Neural progenitor cell (in vitro differentiated cells): ENCODE measurements at regions not wholly inside any gene's neighbourhood (a gene's known extent, or its start where the extent isn't known, plus 50 kb on each side); places are given as distances from the start of the nearest gene placed in this dataset.
"Not testable (repeated sequence)": the region's sequence is repeated elsewhere in the genome, so short reads cannot be mapped to it uniquely, and the experiment has no call there.

Experiments used
- DNase-seq: peaks from one replicate; pipeline ENCODE4 v3.0.0-alpha.2; 2016; ENCODE audit warnings: low spot score
- H2AFZ ChIP-seq: fragments of 200-600 bp; sonication (generic); replicated peaks from 2 replicates; pipeline ENCODE4 v1.6.1; 2016; ENCODE audit warnings: antibody characterized with exemption
- H3F3A ChIP-seq: fragments of 200-600 bp; sonication (generic); 2 replicates; pipeline ENCODE4 v1.6.1; 2016; ENCODE audit warnings: antibody characterized with exemption, low read depth
- H3K27ac ChIP-seq: fragments of 200-600 bp; sonication (generic); 2 replicates; pipeline ENCODE4 v1.5.1; 2016; ENCODE audit warnings: mild to moderate bottlenecking
- H3K27me3 ChIP-seq: fragments of 200-600 bp; sonication (generic); 2 replicates; pipeline ENCODE4 v1.6.1; 2016; ENCODE audit warnings: mild to moderate bottlenecking, moderate library complexity
- H3K36me3 ChIP-seq: fragments of 200-600 bp; sonication (generic); 2 replicates; pipeline ENCODE4 v1.5.1; 2016
- H3K4me1 ChIP-seq: fragments of 200-600 bp; sonication (generic); 2 replicates; pipeline ENCODE4 v1.6.1; 2016; ENCODE audit warnings: mixed run types
- H3K4me2 ChIP-seq: fragments of 200-600 bp; sonication (generic); 2 replicates; pipeline ENCODE4 v1.6.1; 2016
- H3K4me3 ChIP-seq: fragments of 200-600 bp; sonication (generic); 2 replicates; pipeline ENCODE4 v1.5.1; 2016
- H3K79me2 ChIP-seq: fragments of 200-600 bp; sonication (generic); 2 replicates; pipeline ENCODE4 v1.6.1; 2016; ENCODE audit warnings: low read depth
- H3K9ac ChIP-seq: fragments of 200-600 bp; sonication (generic); 2 replicates; pipeline ENCODE4 v1.6.1; 2016
- H3K9me3 ChIP-seq: fragments of 200-600 bp; sonication (generic); 2 replicates; pipeline ENCODE4 v1.5.1; 2016; ENCODE audit warnings: low read depth
- H4K20me1 ChIP-seq: fragments of 200-600 bp; sonication (generic); 2 replicates; pipeline ENCODE4 v1.6.1; 2016; ENCODE audit warnings: low read depth
- H3K27ac Mint-ChIP-seq: 3 replicates; pipeline ENCODE4 v1.8.0; 2021; ENCODE audit warnings: mixed read lengths
- H3K27me3 Mint-ChIP-seq: 2 replicates; pipeline ENCODE4 v1.8.0; 2022; ENCODE audit warnings: low read depth, mild to moderate bottlenecking, inconsistent platforms, moderate library complexity, mixed read lengths; ENCODE audit not compliant: insufficient read depth
- H3K36me3 Mint-ChIP-seq: 3 replicates; pipeline ENCODE4 v1.8.0; 2021; ENCODE audit warnings: mixed read lengths
- H3K4me1 Mint-ChIP-seq: 3 replicates; pipeline ENCODE4 v1.8.0; 2021; ENCODE audit warnings: mixed read lengths
- H3K4me3 Mint-ChIP-seq: 3 replicates; pipeline ENCODE4 v1.8.0; 2021; ENCODE audit warnings: mild to moderate bottlenecking, moderate library complexity, mixed read lengths
- H3K9me3 Mint-ChIP-seq: 3 replicates; pipeline ENCODE4 v1.8.0; 2020; ENCODE audit warnings: mixed read lengths
- CTCF ChIP-seq: fragments of 200-600 bp; sonication (generic); IDR thresholded peaks from 2 replicates; pipeline ENCODE4 v1.5.1; 2017; ENCODE audit warnings: antibody characterized with exemption, mild to moderate bottlenecking
- EZH2 ChIP-seq: fragments of 200-600 bp; sonication (generic); IDR thresholded peaks from 2 replicates; pipeline ENCODE4 v1.6.1; 2017; ENCODE audit warnings: antibody characterized with exemption, mild to moderate bottlenecking, moderate library complexity
- EZH2phosphoT487 ChIP-seq: fragments of 200-600 bp; sonication (generic); IDR thresholded peaks from 2 replicates; pipeline ENCODE4 v1.6.1; 2017; ENCODE audit warnings: antibody characterized with exemption

DNA sequence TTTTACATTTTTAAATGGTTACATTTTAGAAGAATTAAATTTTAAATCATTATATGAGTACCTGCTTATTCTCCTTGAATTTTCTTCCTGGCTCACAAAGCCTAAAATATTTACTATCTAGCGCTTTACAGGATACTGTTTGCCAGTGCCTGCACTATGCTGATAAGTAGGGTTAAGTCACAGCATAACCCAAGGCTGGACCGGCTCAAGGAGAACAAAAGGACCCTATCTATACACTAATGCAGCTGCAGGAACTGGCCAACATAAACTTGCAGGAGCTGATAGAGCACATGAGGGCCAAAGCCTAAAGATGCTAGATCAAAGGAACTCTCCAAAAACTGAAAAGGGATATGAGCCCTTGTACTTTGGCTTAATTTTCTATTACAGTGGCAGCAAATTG is 1086.9 kb upstream of the TMPRSS15 start:
- H3K79me2 ChIP-seq, result no peaks in the 10 kb centered on the region
- H2AFZ ChIP-seq, result no peak overlapping the region
- H3F3A ChIP-seq, result no peaks in the 10 kb centered on the region
- Mint-ChIP-seq H3K4me3 (no peak overlapping the region), H3K4me1 (peaks cover 12% of the 10 kb centered on the region), H3K36me3 (no peaks in the 10 kb centered on the region), H3K27ac (no peak overlapping the region), H3K27me3 (peaks cover 3% of the 10 kb centered on the region), H3K9me3 (peaks cover 3% of the 10 kb centered on the region)
- no peaks in the 10 kb centered on the region for H3K4me1 ChIP-seq
- no peaks in the 10 kb centered on the region for H3K9me3 ChIP-seq
- no peak overlapping the region for H3K4me2 ChIP-seq
- H3K9ac ChIP-seq, result no peak overlapping the region
- H3K36me3 ChIP-seq, result no peaks in the 10 kb centered on the region
- no peak overlapping the region for H3K27ac ChIP-seq
- TF ChIP-seq EZH2 (no peak), EZH2phosphoT487 (no peak), CTCF (no peak)
- DNase-seq, result no peak
- no peak overlapping the region for H3K4me3 ChIP-seq
- H3K27me3 ChIP-seq, result no peaks in the 10 kb centered on the region
- no peaks in the 10 kb centered on the region for H4K20me1 ChIP-seq

GRCh38 chr21:19493437-19494241 is 1090.1 kb upstream of the TMPRSS15 start:
- not testable (repeated sequence) for H3K4me1 ChIP-seq, H3K36me3 ChIP-seq, H3K4me1 Mint-ChIP-seq, H3K9me3 Mint-ChIP-seq, H3K4me2 ChIP-seq, H2AFZ ChIP-seq, H3K4me3 ChIP-seq, H3F3A ChIP-seq, H3K79me2 ChIP-seq, H3K9ac ChIP-seq, H3K27me3 Mint-ChIP-seq, H3K27me3 ChIP-seq, H4K20me1 ChIP-seq, H3K36me3 Mint-ChIP-seq, H3K27ac ChIP-seq, DNase-seq, H3K27ac Mint-ChIP-seq, H3K9me3 ChIP-seq, H3K4me3 Mint-ChIP-seq

GRCh38 chr21:19501115-19501514 is 1097.5 kb upstream of the TMPRSS15 start:
- Mint-ChIP-seq H3K4me3 (no peak overlapping the region), H3K27me3 (peaks cover 2% of the 10 kb centered on the region), H3K9me3 (peaks cover 8% of the 10 kb centered on the region), H3K27ac (no peak overlapping the region), H3K36me3 (no peaks in the 10 kb centered on the region), H3K4me1 (no peaks in the 10 kb centered on the region)
- H4K20me1 ChIP-seq, result no peaks in the 10 kb centered on the region
- no peaks in the 10 kb centered on the region for H3K27me3 ChIP-seq
- no peak overlapping the region for H3K4me2 ChIP-seq
- no peak for TF ChIP-seq EZH2phosphoT487
- no peak for TF ChIP-seq CTCF
- TF ChIP-seq EZH2, result no peak
- H3K9ac ChIP-seq, result no peak overlapping the region
- no peak overlapping the region for H2AFZ ChIP-seq
- no peaks in the 10 kb centered on the region for H3K36me3 ChIP-seq
- H3K9me3 ChIP-seq, result no peaks in the 10 kb centered on the region
- H3K4me3 ChIP-seq, result no peak overlapping the region
- no peaks in the 10 kb centered on the region for H3F3A ChIP-seq
- no peak overlapping the region for H3K27ac ChIP-seq
- H3K79me2 ChIP-seq, result no peaks in the 10 kb centered on the region
- H3K4me1 ChIP-seq, result no peaks in the 10 kb centered on the region
- DNase-seq, result no peak

DNA sequence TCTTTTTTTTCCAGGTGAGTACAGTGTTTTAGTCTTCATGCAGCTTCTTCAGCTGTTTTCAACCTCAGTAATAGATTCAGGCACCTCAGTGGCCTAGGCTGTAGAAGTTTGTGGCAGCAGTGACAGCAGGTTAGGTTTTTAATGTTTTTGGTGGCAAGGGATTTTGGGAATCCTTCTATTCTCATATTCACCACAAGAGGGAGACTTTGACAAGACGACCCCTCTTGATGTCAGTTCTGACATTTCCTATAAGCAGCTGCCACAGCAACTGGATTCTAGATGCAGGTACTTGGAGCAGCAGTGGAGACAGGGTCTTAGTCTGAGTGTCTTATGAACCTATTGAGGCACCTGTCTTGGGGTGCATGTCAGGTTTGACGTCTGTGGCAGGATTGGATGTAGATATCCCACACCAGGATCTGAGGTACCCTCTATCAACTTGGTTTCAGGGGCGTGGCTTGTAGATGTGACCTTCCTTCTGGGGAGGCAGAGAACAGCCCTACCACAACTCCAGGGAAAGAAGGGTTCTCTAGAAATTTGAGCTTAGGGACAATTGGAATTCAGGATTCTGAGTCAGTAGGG is 1104.2 kb upstream of the TMPRSS15 start:
- peak; percentile 31 for DNase-seq
- Histone ChIP-seq H3K79me2 (no peaks in the 10 kb centered on the region), H3K36me3 (no peaks in the 10 kb centered on the region), H3K4me2 (no peak overlapping the region), H4K20me1 (no peaks in the 10 kb centered on the region), H3K4me3 (no peak overlapping the region), H3K9ac (no peak overlapping the region), H3K27ac (no peak overlapping the region), H3K4me1 (no peaks in the 10 kb centered on the region), H2AFZ (peak overlapping the region; percentile 0), H3K27me3 (no peaks in the 10 kb centered on the region), H3K9me3 (no peaks in the 10 kb centered on the region), H3F3A (no peaks in the 10 kb centered on the region)
- peaks cover 5% of the 10 kb centered on the region for H3K4me1 Mint-ChIP-seq
- TF ChIP-seq CTCF (peak; percentile 62), EZH2phosphoT487 (no peak)
- H3K27ac Mint-ChIP-seq, result no peak overlapping the region
- H3K4me3 Mint-ChIP-seq, result no peak overlapping the region
- no peaks in the 10 kb centered on the region for H3K27me3 Mint-ChIP-seq
- H3K9me3 Mint-ChIP-seq, result peaks cover 16% of the 10 kb centered on the region
- no peaks in the 10 kb centered on the region for H3K36me3 Mint-ChIP-seq
